ENCODE measurements at regions not wholly inside any gene's neighbourhood (a gene's known extent, or its start where the extent isn't known, plus 50 kb on each side); places are given as distances from the start of the nearest gene placed in this dataset.
"Not testable (repeated sequence)": the region's sequence is repeated elsewhere in the genome, so short reads cannot be mapped to it uniquely, and the experiment has no call there.

- DNase-seq: no peak
- no peak for TF ChIP-seq CTCF (conservative IDR thresholded peaks at IDR 0.05)
- no peak overlapping the region for H3K4me2 ChIP-seq (ENCODE audit: insufficient read depth, insufficient read length, low read length)
- no peaks in the 10 kb centered on the region for H3K9me3 ChIP-seq (ENCODE audit: control insufficient read depth, low read depth, low read length)
- H3K18ac ChIP-seq (ENCODE audit: insufficient read length, low read depth, low read length): no peak overlapping the region
- no peak overlapping the region for H4K5ac ChIP-seq (ENCODE audit: insufficient read length, low read depth, low read length)
- H3K4me3 Mint-ChIP-seq: no peak overlapping the region
- no peak overlapping the region for H3T11ph ChIP-seq (ENCODE audit: low read length)
- H3K27me3 Mint-ChIP-seq (ENCODE audit: low read depth): peaks cover 13% of the 10 kb centered on the region
- H3K27ac ChIP-seq (ENCODE audit: insufficient read length, low read depth, low read length): no peak overlapping the region
- no peak overlapping the region for H3K27ac Mint-ChIP-seq
- no peaks in the 10 kb centered on the region for H3K79me1 ChIP-seq (ENCODE audit: insufficient read depth, low read depth, low read length, poor library complexity, severe bottlenecking)
- H3K56ac ChIP-seq (ENCODE audit: insufficient read length, low read depth, low read length): no peak overlapping the region
- no peak overlapping the region for H2BK20ac ChIP-seq (ENCODE audit: low read depth, low read length, poor library complexity, severe bottlenecking)
- H2BK12ac ChIP-seq (ENCODE audit: insufficient read length, low read depth, low read length): no peak overlapping the region
- no peak overlapping the region for H4K8ac ChIP-seq (replicated peaks; ENCODE audit: insufficient read length, low read depth, low read length)
- H3K9me3 Mint-ChIP-seq: peaks cover 26 to 43% of the 10 kb centered on the region in 2 experiments; a peak in 4 of 5 replicates
- H3K27me3 ChIP-seq (ENCODE audit: insufficient read depth, low read length): no peaks in the 10 kb centered on the region
- no peak overlapping the region for H3K23ac ChIP-seq (ENCODE audit: insufficient read length, low read depth, low read length)
- H3K36me3 Mint-ChIP-seq (ENCODE audit: insufficient read depth in 1 of 3, low read depth in 3 of 3): peaks cover 0 to 14% (median 8%) of the 10 kb centered on the region in 3 experiments; a peak in 6 of 7 replicates
- H4K20me1 ChIP-seq (ENCODE audit: control insufficient read depth, insufficient read depth, insufficient read length): no peaks in the 10 kb centered on the region
- H2BK5ac ChIP-seq (ENCODE audit: insufficient read length, low read length): no peak overlapping the region
- H2BK120ac ChIP-seq (ENCODE audit: low read depth, low read length, poor library complexity, severe bottlenecking): no peak overlapping the region
- no peaks in the 10 kb centered on the region for H3K4me1 ChIP-seq (ENCODE audit: insufficient read depth, low read length)
- H2AK5ac ChIP-seq (ENCODE audit: insufficient read length, low read length): no peak overlapping the region
- no peaks in the 10 kb centered on the region for H3K23me2 ChIP-seq (ENCODE audit: insufficient read length, low read depth, low read length, poor library complexity, severe bottlenecking)
- H3K14ac ChIP-seq (ENCODE audit: insufficient read depth, low read length): no peak overlapping the region
- WGBS (ENCODE audit: extremely low coverage, insufficient read length, low lambda C conversion rate): no CpG with 5 or more reads among the region's 12 CpGs
- H3K79me2 ChIP-seq (ENCODE audit: insufficient read depth, low read length): no peaks in the 10 kb centered on the region
- no peak overlapping the region for H3K9ac ChIP-seq (ENCODE audit: extremely low read depth, insufficient read length, low read length)
- no peak overlapping the region for H3K4ac ChIP-seq (ENCODE audit: low read depth, low read length)
- H3K4me1 Mint-ChIP-seq: peaks cover 11% of the 10 kb centered on the region in 2 experiments
- H2AFZ ChIP-seq (ENCODE audit: low read length): no peak overlapping the region
- H4K91ac ChIP-seq (ENCODE audit: insufficient read length, low read depth, low read length): no peak overlapping the region
- no peak overlapping the region for H2BK15ac ChIP-seq (ENCODE audit: low read depth, low read length)
Observed at GRCh38 chr10:109047856-109048255, 875.5 kb downstream of the XPNPEP1 start.

GRCh38 chr10:109046427-109046826, 876.9 kb downstream of the XPNPEP1 start:
- peaks cover 36 to 52% of the 10 kb centered on the region in 2 experiments for H3K9me3 Mint-ChIP-seq
- WGBS (ENCODE audit: extremely low coverage, insufficient read length, low lambda C conversion rate): no CpG with 5 or more reads among the region's 2 CpGs

More at GRCh38 chr10:109046427-109046826, 876.9 kb downstream of the XPNPEP1 start:
- not testable (repeated sequence) for H3K79me1 ChIP-seq (ENCODE audit: insufficient read depth, low read depth, low read length, poor library complexity, severe bottlenecking); H3K4me2 ChIP-seq (ENCODE audit: insufficient read depth, insufficient read length, low read length); H3K4ac ChIP-seq (ENCODE audit: low read depth, low read length); H2AFZ ChIP-seq (ENCODE audit: low read length); H2BK20ac ChIP-seq (ENCODE audit: low read depth, low read length, poor library complexity, severe bottlenecking); H3K27me3 ChIP-seq (ENCODE audit: insufficient read depth, low read length); H3K23me2 ChIP-seq (ENCODE audit: insufficient read length, low read depth, low read length, poor library complexity, severe bottlenecking); H4K20me1 ChIP-seq (ENCODE audit: control insufficient read depth, insufficient read depth, insufficient read length); H3K79me2 ChIP-seq (ENCODE audit: insufficient read depth, low read length); H3K27ac ChIP-seq (ENCODE audit: insufficient read length, low read depth, low read length); H2BK15ac ChIP-seq (ENCODE audit: low read depth, low read length); H3K23ac ChIP-seq (ENCODE audit: insufficient read length, low read depth, low read length); H3K9me3 ChIP-seq (ENCODE audit: control insufficient read depth, low read depth, low read length); H3K9ac ChIP-seq (ENCODE audit: extremely low read depth, insufficient read length, low read length); H3K4me3 Mint-ChIP-seq; H4K91ac ChIP-seq (ENCODE audit: insufficient read length, low read depth, low read length); H3K27ac Mint-ChIP-seq; H3K18ac ChIP-seq (ENCODE audit: insufficient read length, low read depth, low read length); H2BK12ac ChIP-seq (ENCODE audit: insufficient read length, low read depth, low read length); H2AK5ac ChIP-seq (ENCODE audit: insufficient read length, low read length); H2BK5ac ChIP-seq (ENCODE audit: insufficient read length, low read length); H3K56ac ChIP-seq (ENCODE audit: insufficient read length, low read depth, low read length); H2BK120ac ChIP-seq (ENCODE audit: low read depth, low read length, poor library complexity, severe bottlenecking); H4K5ac ChIP-seq (ENCODE audit: insufficient read length, low read depth, low read length); DNase-seq; H3K14ac ChIP-seq (ENCODE audit: insufficient read depth, low read length); H3T11ph ChIP-seq (ENCODE audit: low read length); H3K4me1 ChIP-seq (ENCODE audit: insufficient read depth, low read length); H4K8ac ChIP-seq (replicated peaks; ENCODE audit: insufficient read length, low read depth, low read length)
- H3K27me3 Mint-ChIP-seq (ENCODE audit: low read depth): peaks cover 15% of the 10 kb centered on the region
- peaks cover 9 to 22% (median 19%) of the 10 kb centered on the region in 3 experiments for H3K36me3 Mint-ChIP-seq (ENCODE audit: insufficient read depth in 1 of 3, low read depth in 3 of 3)
- peaks cover 20 to 21% of the 10 kb centered on the region in 2 experiments for H3K4me1 Mint-ChIP-seq

Data from H9 (cell line).